K562 (cell line): ENCODE measurements at regions not wholly inside any gene's neighbourhood (a gene's known extent, or its start where the extent isn't known, plus 50 kb on each side); places are given as distances from the start of the nearest gene placed in this dataset.
"Not testable (repeated sequence)": the region's sequence is repeated elsewhere in the genome, so short reads cannot be mapped to it uniquely, and the experiment has no call there.

Experiments used
- ATAC-seq: fragments of 200-7000 bp; cut with Tn5 transposase; 3 replicates; pipeline ENCODE4 v1.9.1; 2020; ENCODE audit warnings: moderate library complexity
- BruUV-seq: library from RNA; stranded (reverse); fragments of 400-500 nt; replicated peaks from 2 replicates; lab custom pipeline; 2021; lab: Mats Ljungman, UMichigan
- CTCF ChIA-PET: fragments of 300-600 bp; formaldehyde crosslinking; extraction: SDS; loops from one replicate; lab custom pipeline; 2021; ENCODE audit warnings: low intra/inter-chr PET ratio; lab: Yijun Ruan, JAX
- POLR2A ChIA-PET: fragments of 300-600, 350-650 bp; sonication (Branson Sonifier 250); formaldehyde crosslinking; extraction: SDS; loops from one replicate; lab custom pipeline; 2021; ENCODE audit warnings: antibody characterized with exemption, inconsistent platforms; lab: Yijun Ruan, JAX
- DNase-seq, 4 experiments: peaks; one replicate each; pipeline versions ENCODE4 v3.0.0 to v3.0.0-alpha.2; 2011 to 2018; ENCODE audit warnings: low spot score in 3 of 4, mixed read lengths in 3 of 4; ENCODE audit errors: extremely low read depth in 1 of 4
- FAIRE-seq: peaks from 2 replicates; lab custom pipeline; 2011; peaks lifted over from hg19 to GRCh38; lab: Jason Lieb, UNC
- H2AFZ ChIP-seq: 2 replicates; pipeline ENCODE4 v1.6.0; 2011; ENCODE audit warnings: low read depth, low read length, control low read depth, inconsistent platforms
- H3K27ac ChIP-seq: fragments of 200-600 bp; 3 replicates; pipeline ENCODE4 v1.8.0; 2011; ENCODE audit warnings: low read depth, mild to moderate bottlenecking, control low read depth, inconsistent platforms, low read length, moderate library complexity, mixed read lengths; ENCODE audit errors: extremely low read depth
- H3K27me3 ChIP-seq, 2 experiments: fragments of 300-600 bp in 1 of 2; 2 replicates in 1 of 2; 3 replicates in 1 of 2; pipeline versions ENCODE4 v1.6.0 to v1.8.0; 2011; ENCODE audit warnings: inconsistent platforms in 2 of 2, low read length in 2 of 2, mild to moderate bottlenecking in 1 of 2, mixed read lengths in 1 of 2, moderate library complexity in 1 of 2; ENCODE audit not compliant: control insufficient read depth in 2 of 2, insufficient read depth in 2 of 2
- H3K36me3 ChIP-seq: fragments of 300-600 bp; 3 replicates; pipeline ENCODE4 v1.8.0; 2011; ENCODE audit warnings: mild to moderate bottlenecking, low read length, inconsistent platforms; ENCODE audit not compliant: control insufficient read depth, insufficient read depth
- H3K4me1 ChIP-seq, 2 experiments: fragments of 200-600 bp in 1 of 2; replicated peaks in 1 of 2; 2 replicates in 1 of 2; 3 replicates in 1 of 2; pipeline versions ENCODE4 v1.5.1 to v1.8.0; 2011; ENCODE audit warnings: inconsistent platforms in 2 of 2, low read length in 2 of 2, mild to moderate bottlenecking in 1 of 2, mixed read lengths in 1 of 2, moderate library complexity in 1 of 2; ENCODE audit not compliant: control insufficient read depth in 2 of 2, insufficient read depth in 2 of 2
- H3K4me2 ChIP-seq: 2 replicates; pipeline ENCODE4 v1.6.1; 2011; ENCODE audit warnings: low read length, control low read depth, inconsistent platforms, mixed read lengths; ENCODE audit not compliant: insufficient read depth
- H3K4me3 ChIP-seq: fragments of 200-600 bp; sonication (generic), shearing (Covaris generic); 2 replicates; pipeline ENCODE4 v1.5.1; 2016; ENCODE audit warnings: control low read depth, inconsistent platforms
- H3K79me2 ChIP-seq: fragments of 200-600 bp; 3 replicates; pipeline ENCODE4 v1.8.0; 2011; ENCODE audit warnings: low read length, inconsistent platforms; ENCODE audit not compliant: control insufficient read depth, insufficient read depth
- H3K9ac ChIP-seq, 2 experiments: 2 replicates each; pipeline versions ENCODE4 v1.6.0 to v1.6.1; 2011; ENCODE audit warnings: low read depth in 2 of 2, low read length in 2 of 2, control low read depth in 1 of 2, inconsistent platforms in 1 of 2, mild to moderate bottlenecking in 1 of 2, mixed read lengths in 1 of 2; ENCODE audit not compliant: insufficient read depth in 1 of 2
- H3K9me1 ChIP-seq: one replicate; pipeline ENCODE4 v1.6.0; 2011; ENCODE audit warnings: inconsistent platforms, mild to moderate bottlenecking, low read length, moderate library complexity; ENCODE audit not compliant: control insufficient read depth, insufficient read depth
- H3K9me3 ChIP-seq: replicated peaks from 2 replicates; pipeline ENCODE4 v1.5.1; 2011; ENCODE audit warnings: low read depth, low read length, inconsistent platforms; ENCODE audit not compliant: control insufficient read depth, insufficient read depth
- H4K20me1 ChIP-seq: replicated peaks from 2 replicates; pipeline ENCODE4 v1.6.1; 2011; ENCODE audit warnings: low read length, inconsistent platforms, mixed read lengths; ENCODE audit not compliant: control insufficient read depth, insufficient read depth
- CBX5 ChIP-seq: IDR thresholded peaks from 2 replicates; pipeline ENCODE4 v1.6.1; 2014; ENCODE audit warnings: low read depth, borderline replicate concordance
- MIER1 ChIP-seq: fragments of 450-650 bp; IDR thresholded peaks from 2 replicates; pipeline ENCODE4 v1.6.1; 2016; ENCODE audit warnings: antibody characterized with exemption, mild to moderate bottlenecking, low read depth
- NRF1 ChIP-seq, 2 experiments: fragments of 450-650 bp; IDR thresholded peaks in 1 of 2; conservative IDR thresholded peaks in 1 of 2; 2 replicates each; pipeline ENCODE4 v1.6.1; 2014; ENCODE audit warnings: mild to moderate bottlenecking in 2 of 2
- PCBP1 ChIP-seq: fragments of 200-400 bp; formaldehyde crosslinking; IDR thresholded peaks from 2 replicates; pipeline ENCODE4 v1.6.1; 2018; ENCODE audit warnings: mild to moderate bottlenecking, low read depth, low read length; ENCODE audit not compliant: poor library complexity, severe bottlenecking
- POLR2AphosphoS2 ChIP-seq: IDR thresholded peaks from 2 replicates; pipeline ENCODE4 v1.6.1; 2012; ENCODE audit warnings: low read length, improper control_type of control experiment
- RBBP5 ChIP-seq: fragments of 200-600 bp; sonication (generic); IDR thresholded peaks from 2 replicates; pipeline ENCODE4 v1.6.1; 2012; ENCODE audit warnings: borderline replicate concordance, mild to moderate bottlenecking, low read length, control low read depth, inconsistent platforms; ENCODE audit not compliant: insufficient read depth, poor library complexity, severe bottlenecking
- ZNF354B ChIP-seq: fragments of 250-450 bp; sonication (Bioruptor Pico); IDR thresholded peaks from 2 replicates; pipeline ENCODE4 v1.4.0; 2020
- WGBS: fragments of 100-300 bp; shearing (Covaris generic); methylation state at CpG from one replicate; pipeline ENCODE4 v1.1.6; 2016; ENCODE audit warnings: low coverage, mixed read lengths; ENCODE audit not compliant: insufficient coverage; ENCODE audit errors: missing lambda C conversion rate; 5-methylcytosine and 5-hydroxymethylcytosine counted together
- in situ Hi-C: fragments of 300-500 bp; cut with MboI; formaldehyde crosslinking; loops from 4 replicates; pipeline ENCODE4 v1.15.0; 2018; ENCODE audit warnings: inconsistent platforms, mixed read lengths
- intact Hi-C: fragments of 100-400 bp; cut with micrococcal nuclease; formaldehyde crosslinking; loops from 2 replicates; pipeline ENCODE4 v1.14.2; 2022
- TF ChIP-seq, protein P1 (sequence below): sonication (generic); formaldehyde crosslinking; IDR thresholded peaks from 2 replicates; pipeline ENCODE4 v1.8.1; 2023; ENCODE audit warnings: mild to moderate bottlenecking, missing genetic modification reagents
- TF ChIP-seq, protein P2 (sequence below): sonication (generic); formaldehyde crosslinking; IDR thresholded peaks from 2 replicates; pipeline ENCODE4 v1.5.0; 2020; ENCODE audit warnings: missing genetic modification reagents
- TF ChIP-seq, protein P3 (sequence below): fragments of 450-650 bp; IDR thresholded peaks from 2 replicates; pipeline ENCODE4 v1.6.1; 2016
- TF ChIP-seq, protein P4 (sequence below), 2 experiments: fragments of 250-450 bp in 1 of 2; fragments of 450-650 bp in 1 of 2; sonication (Bioruptor Pico) in 1 of 2; IDR thresholded peaks; 2 replicates each; pipeline versions ENCODE4 v1.6.1 to v1.8.0; 2016 to 2021; ENCODE audit warnings: mild to moderate bottlenecking in 2 of 2, moderate library complexity in 2 of 2, missing compliant biosample characterization in 1 of 2, missing genetic modification characterization in 1 of 2

DNA sequence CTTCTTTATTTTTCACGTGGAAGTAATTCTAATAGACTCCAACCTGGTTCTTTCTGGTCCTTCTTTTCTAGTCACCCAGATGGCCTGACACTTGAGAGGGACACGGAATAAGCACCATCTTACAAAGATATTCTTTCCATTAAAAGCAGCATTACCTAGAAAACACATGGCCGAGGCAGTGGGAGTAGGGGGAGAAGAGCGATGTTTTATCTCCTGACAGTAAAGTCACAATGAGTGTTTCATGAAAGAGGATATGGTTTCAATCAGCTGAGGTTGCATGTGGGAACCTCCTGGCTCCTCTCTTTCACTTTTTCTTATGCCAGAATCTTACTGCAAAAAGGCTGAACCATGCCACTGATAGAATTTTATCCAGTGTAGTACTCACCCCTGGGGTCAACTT, 288.8 kb upstream of the SPAG17 start (continued):
- TF ChIP-seq RBBP5: no peak
- no peak for TF ChIP-seq ZNF354B (CRISPR knock-in tag)
- TF ChIP-seq CBX5: no peak

DNA sequence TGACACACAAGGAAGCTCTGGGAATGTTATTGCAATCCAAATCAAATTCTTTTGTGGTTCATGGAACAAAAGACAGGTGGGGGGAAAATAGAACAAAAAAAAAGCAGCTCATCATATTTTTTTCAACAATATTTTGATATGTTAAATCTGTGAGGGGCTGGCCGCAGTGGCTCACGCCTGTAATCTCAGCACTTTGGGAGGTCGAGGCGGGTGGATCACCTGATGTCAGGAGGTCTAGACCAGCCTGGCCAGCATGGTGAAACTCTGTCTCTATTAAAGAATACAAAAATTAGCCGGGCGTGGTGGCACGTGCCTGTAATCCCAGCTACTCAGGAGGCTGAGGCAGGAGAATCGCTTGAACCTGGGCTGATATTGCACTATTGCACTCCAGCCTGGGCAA, 279.4 kb upstream of the SPAG17 start:
- H2AFZ ChIP-seq, H3K9ac ChIP-seq, H3K4me2 ChIP-seq, H3K27ac ChIP-seq, BruUV-seq, H3K4me3 ChIP-seq, H3K27me3 ChIP-seq, CTCF ChIA-PET, in situ Hi-C loops, H3K9me3 ChIP-seq, H3K9me1 ChIP-seq, H3K4me1 ChIP-seq, H3K36me3 ChIP-seq, H3K79me2 ChIP-seq, H4K20me1 ChIP-seq, FAIRE-seq, DNase-seq, ATAC-seq: not testable (repeated sequence)
- POLR2A ChIA-PET: interaction anchor here (0.7 kb wide), 1 partner anchor 646 kb away, joined by 3 read pairs; no protein-coding TSS in a partner anchor
- 0% methylated on average over 8 of the region's 8 CpGs for WGBS
- intact Hi-C loops: loop anchor here (2.0 kb wide), 1 partner anchor 20 kb away; no protein-coding TSS in a partner anchor

DNA sequence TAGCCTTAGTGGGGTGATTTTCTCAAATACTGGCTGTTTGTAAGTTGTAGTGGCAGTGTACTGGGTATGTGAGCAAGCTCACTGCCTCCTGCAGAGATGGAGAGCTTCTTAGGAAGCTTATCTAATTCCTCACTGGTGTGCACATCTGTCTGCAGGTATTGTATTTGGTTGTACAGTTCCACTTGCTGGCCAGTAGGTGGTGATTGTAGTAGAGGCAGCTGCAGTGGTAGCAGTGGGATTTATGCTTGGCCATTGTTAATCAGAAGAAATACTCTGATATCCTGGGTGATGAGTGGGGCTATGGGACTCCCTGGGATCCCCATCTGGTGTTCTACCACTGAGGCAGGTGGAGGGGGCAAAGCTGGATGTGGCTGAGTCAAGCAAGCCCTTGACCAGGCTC, 276.1 kb upstream of the SPAG17 start:
- Histone ChIP-seq H3K27ac (no peak overlapping the region), H2AFZ (no peak overlapping the region), H3K27me3 (no peaks in the 10 kb centered on the region), H3K4me1 (no peaks in the 10 kb centered on the region), H3K4me3 (no peak overlapping the region), H4K20me1 (no peaks in the 10 kb centered on the region), H3K9me1 (no peaks in the 10 kb centered on the region), H3K79me2 (no peaks in the 10 kb centered on the region), H3K9ac (no peak overlapping the region), H3K4me2 (no peak overlapping the region), H3K36me3 (no peaks in the 10 kb centered on the region), H3K9me3 (no peaks in the 10 kb centered on the region; the same call in 1 of the 2 replicates)
- no peak for DNase-seq
- FAIRE-seq: no peak
- in situ Hi-C loops: no loop called here
- CTCF ChIA-PET: no interaction called here
- BruUV-seq: no TSS peak
- POLR2A ChIA-PET: no interaction called here
- no peak for ATAC-seq
- intact Hi-C loops: no loop called here
- TF ChIP-seq, protein P1, sequence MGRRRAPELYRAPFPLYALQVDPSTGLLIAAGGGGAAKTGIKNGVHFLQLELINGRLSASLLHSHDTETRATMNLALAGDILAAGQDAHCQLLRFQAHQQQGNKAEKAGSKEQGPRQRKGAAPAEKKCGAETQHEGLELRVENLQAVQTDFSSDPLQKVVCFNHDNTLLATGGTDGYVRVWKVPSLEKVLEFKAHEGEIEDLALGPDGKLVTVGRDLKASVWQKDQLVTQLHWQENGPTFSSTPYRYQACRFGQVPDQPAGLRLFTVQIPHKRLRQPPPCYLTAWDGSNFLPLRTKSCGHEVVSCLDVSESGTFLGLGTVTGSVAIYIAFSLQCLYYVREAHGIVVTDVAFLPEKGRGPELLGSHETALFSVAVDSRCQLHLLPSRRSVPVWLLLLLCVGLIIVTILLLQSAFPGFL: no peak
- TF ChIP-seq, protein P2, sequence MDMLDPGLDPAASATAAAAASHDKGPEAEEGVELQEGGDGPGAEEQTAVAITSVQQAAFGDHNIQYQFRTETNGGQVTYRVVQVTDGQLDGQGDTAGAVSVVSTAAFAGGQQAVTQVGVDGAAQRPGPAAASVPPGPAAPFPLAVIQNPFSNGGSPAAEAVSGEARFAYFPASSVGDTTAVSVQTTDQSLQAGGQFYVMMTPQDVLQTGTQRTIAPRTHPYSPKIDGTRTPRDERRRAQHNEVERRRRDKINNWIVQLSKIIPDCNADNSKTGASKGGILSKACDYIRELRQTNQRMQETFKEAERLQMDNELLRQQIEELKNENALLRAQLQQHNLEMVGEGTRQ: no peak
- TF ChIP-seq NRF1 (conservative IDR thresholded peaks at IDR 0.05 in 1 of 2, IDR thresholded peaks at IDR 0.05 in 1 of 2) (no peak), MIER1 (no peak), PCBP1 (no peak), POLR2AphosphoS2 (no peak)
- TF ChIP-seq, protein P3, sequence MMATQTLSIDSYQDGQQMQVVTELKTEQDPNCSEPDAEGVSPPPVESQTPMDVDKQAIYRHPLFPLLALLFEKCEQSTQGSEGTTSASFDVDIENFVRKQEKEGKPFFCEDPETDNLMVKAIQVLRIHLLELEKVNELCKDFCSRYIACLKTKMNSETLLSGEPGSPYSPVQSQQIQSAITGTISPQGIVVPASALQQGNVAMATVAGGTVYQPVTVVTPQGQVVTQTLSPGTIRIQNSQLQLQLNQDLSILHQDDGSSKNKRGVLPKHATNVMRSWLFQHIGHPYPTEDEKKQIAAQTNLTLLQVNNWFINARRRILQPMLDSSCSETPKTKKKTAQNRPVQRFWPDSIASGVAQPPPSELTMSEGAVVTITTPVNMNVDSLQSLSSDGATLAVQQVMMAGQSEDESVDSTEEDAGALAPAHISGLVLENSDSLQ: no peak
- TF ChIP-seq, protein P4, sequence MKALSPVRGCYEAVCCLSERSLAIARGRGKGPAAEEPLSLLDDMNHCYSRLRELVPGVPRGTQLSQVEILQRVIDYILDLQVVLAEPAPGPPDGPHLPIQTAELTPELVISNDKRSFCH (CRISPR knock-in tag; IDR thresholded peaks at IDR 0.05): no peak
- TF ChIP-seq, protein P4 (tag; IDR thresholded peaks at IDR 0.05): no peak
